Neural cell (in vitro differentiated cells): ENCODE measurements at regions not wholly inside any gene's neighbourhood (a gene's known extent, or its start where the extent isn't known, plus 50 kb on each side); places are given as distances from the start of the nearest gene placed in this dataset.
"Not testable (repeated sequence)": the region's sequence is repeated elsewhere in the genome, so short reads cannot be mapped to it uniquely, and the experiment has no call there.

Experiments
- EP300 ChIP-seq: fragments of 450-650 bp; conservative IDR thresholded peaks from 2 replicates; pipeline ENCODE4 v1.6.1; 2014; ENCODE audit warnings: antibody characterized with exemption, mild to moderate bottlenecking, moderate library complexity; ENCODE audit not compliant: poor library complexity, severe bottlenecking
- EZH2 ChIP-seq: fragments of 200-600, 300-800 bp; shearing (Covaris generic), sonication (generic); IDR thresholded peaks from 2 replicates; pipeline ENCODE4 v1.6.1; 2014; ENCODE audit warnings: antibody characterized with exemption, low read length, borderline replicate concordance, mild to moderate bottlenecking; ENCODE audit not compliant: insufficient read depth, poor library complexity, severe bottlenecking
- RAD21 ChIP-seq: fragments of 450-650 bp; conservative IDR thresholded peaks from 2 replicates; pipeline ENCODE4 v1.6.1; 2014; ENCODE audit warnings: antibody characterized with exemption, mild to moderate bottlenecking, moderate library complexity
- TAF1 ChIP-seq: IDR thresholded peaks from 2 replicates; pipeline ENCODE4 v1.6.1; 2012; ENCODE audit warnings: low read depth
- TF ChIP-seq, protein P1 (sequence below): fragments of 450-650 bp; IDR thresholded peaks from 2 replicates; pipeline ENCODE4 v1.5.1; 2014; ENCODE audit warnings: antibody characterized with exemption, mild to moderate bottlenecking, moderate library complexity; ENCODE audit not compliant: poor library complexity, severe bottlenecking

DNA sequence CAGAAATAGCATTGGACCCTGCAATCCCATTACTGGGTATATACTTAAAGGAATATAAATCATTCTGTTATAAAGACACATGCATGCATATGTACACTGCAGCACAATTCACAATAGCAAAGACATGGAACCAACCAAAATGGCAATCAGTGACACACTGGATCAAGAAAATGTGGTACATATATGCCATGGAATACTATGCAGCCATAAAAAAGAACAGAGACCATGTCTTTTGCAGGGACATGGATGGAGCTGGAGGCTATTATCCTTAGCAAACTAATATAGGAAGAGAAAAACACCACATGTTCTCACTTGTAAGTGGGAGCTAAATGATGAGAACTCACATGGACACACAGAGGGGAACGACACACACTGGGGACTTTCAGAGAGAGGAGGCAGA is 53.9 kb upstream of the GOLGA8A start:
- TF ChIP-seq TAF1, EZH2, RAD21, EP300: not testable (repeated sequence)
- TF ChIP-seq, protein P1, sequence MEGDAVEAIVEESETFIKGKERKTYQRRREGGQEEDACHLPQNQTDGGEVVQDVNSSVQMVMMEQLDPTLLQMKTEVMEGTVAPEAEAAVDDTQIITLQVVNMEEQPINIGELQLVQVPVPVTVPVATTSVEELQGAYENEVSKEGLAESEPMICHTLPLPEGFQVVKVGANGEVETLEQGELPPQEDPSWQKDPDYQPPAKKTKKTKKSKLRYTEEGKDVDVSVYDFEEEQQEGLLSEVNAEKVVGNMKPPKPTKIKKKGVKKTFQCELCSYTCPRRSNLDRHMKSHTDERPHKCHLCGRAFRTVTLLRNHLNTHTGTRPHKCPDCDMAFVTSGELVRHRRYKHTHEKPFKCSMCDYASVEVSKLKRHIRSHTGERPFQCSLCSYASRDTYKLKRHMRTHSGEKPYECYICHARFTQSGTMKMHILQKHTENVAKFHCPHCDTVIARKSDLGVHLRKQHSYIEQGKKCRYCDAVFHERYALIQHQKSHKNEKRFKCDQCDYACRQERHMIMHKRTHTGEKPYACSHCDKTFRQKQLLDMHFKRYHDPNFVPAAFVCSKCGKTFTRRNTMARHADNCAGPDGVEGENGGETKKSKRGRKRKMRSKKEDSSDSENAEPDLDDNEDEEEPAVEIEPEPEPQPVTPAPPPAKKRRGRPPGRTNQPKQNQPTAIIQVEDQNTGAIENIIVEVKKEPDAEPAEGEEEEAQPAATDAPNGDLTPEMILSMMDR, result not testable (repeated sequence)
